ENCODE measurements at regions not wholly inside any gene's neighbourhood (a gene's known extent, or its start where the extent isn't known, plus 50 kb on each side); places are given as distances from the start of the nearest gene placed in this dataset.

- TF ChIP-seq CTCF (IDR thresholded peaks at IDR 0.05) (no peak), POLR2A (IDR thresholded peaks at IDR 0.05) (no peak)
Measured at GRCh38 chr3:181384970-181385369, 326.8 kb upstream of the SOX2 start.

Measured in adrenal gland (tissue), 5 donors.